CD1c-positive myeloid dendritic cell (primary cell): ENCODE measurements at regions not wholly inside any gene's neighbourhood (a gene's known extent, or its start where the extent isn't known, plus 50 kb on each side); places are given as distances from the start of the nearest gene placed in this dataset.
"Not testable (repeated sequence)": the region's sequence is repeated elsewhere in the genome, so short reads cannot be mapped to it uniquely, and the experiment has no call there.

ENCODE experiments used
- DNase-seq: peaks from one replicate; pipeline ENCODE4 v3.0.0-alpha.2; 2016; ENCODE audit errors: extremely low spot score

GRCh38 chr6:4378319-4378996, 243.1 kb upstream of the ECI2 start:
- DNase-seq, result no peak

GRCh38 chr6:4377603-4378002, 242.2 kb upstream of the ECI2 start:
- no peak for DNase-seq

GRCh38 chr6:4374216-4374615, 238.8 kb upstream of the ECI2 start:
- DNase-seq, result no peak

GRCh38 chr6:4372866-4373265, 237.5 kb upstream of the ECI2 start:
- DNase-seq, result no peak

GRCh38 chr6:4371207-4371921, 236.0 kb upstream of the ECI2 start:
- no peak for DNase-seq

- no peak for DNase-seq
These were observed 234.7 kb upstream of the ECI2 start for GRCh38 chr6:4370066-4370465.

GRCh38 chr6:4369616-4370015, 234.2 kb upstream of the ECI2 start:
- no peak for DNase-seq

- no peak for DNase-seq
These were observed 233.3 kb upstream of the ECI2 start for GRCh38 chr6:4368649-4369048.

- DNase-seq, result no peak
These were observed 232.3 kb upstream of the ECI2 start for GRCh38 chr6:4367643-4368042.

GRCh38 chr6:4366635-4367395, 231.4 kb upstream of the ECI2 start:
- DNase-seq, result no peak

GRCh38 chr6:4365686-4366085, 230.3 kb upstream of the ECI2 start:
- DNase-seq, result no peak

GRCh38 chr6:4364711-4365110, 229.3 kb upstream of the ECI2 start:
- DNase-seq, result no peak

- no peak for DNase-seq
These were observed 228.8 kb upstream of the ECI2 start for GRCh38 chr6:4364172-4364571.

GRCh38 chr6:4363656-4364055, 228.3 kb upstream of the ECI2 start:
- DNase-seq, result no peak

GRCh38 chr6:4362326-4362725, 227.0 kb upstream of the ECI2 start:
- peak; percentile 83 for DNase-seq

GRCh38 chr6:4360920-4361319, 225.5 kb upstream of the ECI2 start:
- DNase-seq, result no peak

GRCh38 chr6:4359108-4359730, 223.8 kb upstream of the ECI2 start:
- peak; percentile 57 for DNase-seq

- DNase-seq, result peak; percentile 91
These were observed 223.2 kb upstream of the ECI2 start for GRCh38 chr6:4358414-4359107.

GRCh38 chr6:4357660-4358152, 222.3 kb upstream of the ECI2 start:
- DNase-seq, result not testable (repeated sequence)

- no peak for DNase-seq
These were observed 221.7 kb upstream of the ECI2 start for GRCh38 chr6:4356899-4357659.

GRCh38 chr6:4355241-4355640, 219.9 kb upstream of the ECI2 start:
- no peak for DNase-seq
